HG03060 (cell line): ENCODE measurements at regions not wholly inside any gene's neighbourhood (a gene's known extent, or its start where the extent isn't known, plus 50 kb on each side); places are given as distances from the start of the nearest gene placed in this dataset.

Experiments
- ATAC-seq: cut with Tn5 transposase; IDR thresholded peaks from one replicate; pipeline ENCODE4 v1.9.1; 2021; ENCODE audit warnings: low read depth, moderate number of reproducible peaks; ENCODE audit not compliant: unreplicated experiment

DNA sequence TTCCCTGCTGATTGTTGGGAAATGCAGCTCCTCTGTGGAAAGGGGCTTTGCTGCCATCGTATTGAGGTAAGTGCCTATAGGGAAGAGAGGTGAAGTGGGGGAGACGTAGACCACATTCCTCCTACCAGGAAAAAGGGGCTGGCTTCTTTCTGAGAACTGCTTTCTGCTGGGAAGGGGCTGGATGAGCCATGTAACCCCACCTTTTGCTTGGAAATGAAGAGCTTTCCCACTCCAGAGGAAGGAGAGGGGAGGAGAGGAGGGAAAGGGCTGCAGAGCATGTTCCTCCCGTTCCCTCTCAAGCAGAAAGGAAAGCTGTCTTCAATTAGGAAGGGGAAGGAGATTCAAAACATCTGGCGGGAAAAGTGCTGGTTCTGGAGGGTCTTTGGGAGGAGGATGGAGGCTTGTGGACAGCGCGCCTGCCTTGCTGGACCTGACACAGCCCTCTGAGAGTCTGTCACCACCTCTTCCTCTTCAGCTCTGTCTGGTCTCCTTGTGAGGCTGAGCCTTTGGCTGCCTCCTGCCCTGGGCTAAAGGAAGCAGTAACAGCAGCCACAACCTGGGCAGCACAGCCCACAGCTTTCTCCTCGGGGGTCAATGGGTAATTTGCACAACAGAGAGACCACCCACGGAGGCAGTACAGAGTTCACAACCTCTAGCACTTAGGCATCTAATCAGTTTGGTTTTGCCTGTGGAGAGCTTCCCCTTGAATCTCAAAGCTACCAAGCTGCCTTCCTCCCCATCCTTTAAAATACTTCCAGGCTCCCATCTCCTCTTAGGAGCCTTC, 410.0 kb upstream of the TNP1 start:
- ATAC-seq = no peak

DNA sequence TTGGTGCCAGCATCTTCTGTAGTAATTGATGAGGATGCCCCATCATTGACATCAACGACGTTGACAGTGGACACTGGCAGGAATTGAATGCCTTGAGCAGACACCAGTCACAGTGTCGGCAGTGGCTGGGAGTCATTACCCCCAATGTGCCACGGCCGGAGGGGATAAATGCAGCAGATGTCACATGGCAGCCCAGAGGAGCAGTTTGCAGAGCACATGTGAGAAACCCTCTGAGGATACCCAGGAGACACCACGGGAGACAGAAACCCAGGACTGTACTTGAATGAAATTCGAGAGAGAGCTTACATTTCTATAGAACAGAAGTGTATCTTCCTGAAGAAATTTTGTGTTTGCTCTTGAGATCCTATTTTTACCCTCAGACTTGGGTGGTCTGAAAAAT, 409.1 kb upstream of the TNP1 start:
- no peak for ATAC-seq

DNA sequence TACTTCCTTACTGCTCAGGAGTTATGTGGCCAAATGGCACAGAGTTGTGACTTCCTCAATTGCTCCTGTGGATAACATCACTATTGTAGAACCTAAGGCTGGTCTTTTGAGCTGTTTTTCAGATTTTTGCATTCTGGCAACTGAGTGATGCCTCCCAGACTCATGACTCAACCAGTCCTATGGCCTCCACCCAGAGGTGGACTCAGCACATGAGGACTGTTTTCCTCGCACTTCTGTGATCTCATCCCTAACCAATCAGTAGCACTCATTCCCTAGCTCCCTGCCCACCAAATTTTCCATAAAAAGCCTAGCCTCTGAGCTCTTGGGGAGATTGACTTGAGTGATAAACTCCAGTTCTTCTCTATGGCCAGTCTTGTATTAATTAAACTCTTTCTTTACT, 407.9 kb upstream of the TNP1 start:
- no peak for ATAC-seq

DNA sequence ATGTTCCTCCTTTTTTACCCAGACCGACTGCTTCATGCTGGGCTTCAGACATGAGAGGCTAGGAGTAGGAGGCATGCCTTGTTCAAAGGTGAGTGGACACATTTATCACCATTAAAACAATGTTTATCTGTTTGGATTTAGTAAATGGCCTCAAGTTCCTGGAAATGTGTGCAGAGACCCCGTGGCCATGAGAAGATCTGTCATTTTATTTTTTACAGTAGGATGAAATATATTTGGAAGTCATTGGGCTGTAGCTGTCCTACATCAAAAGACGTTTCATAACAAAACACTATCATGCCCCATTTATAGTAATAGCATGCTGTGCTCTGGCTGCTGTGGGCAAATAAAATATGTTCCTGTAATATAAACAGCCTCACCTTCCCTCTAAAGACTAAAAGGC, 403.9 kb upstream of the TNP1 start:
- ATAC-seq = no peak

DNA sequence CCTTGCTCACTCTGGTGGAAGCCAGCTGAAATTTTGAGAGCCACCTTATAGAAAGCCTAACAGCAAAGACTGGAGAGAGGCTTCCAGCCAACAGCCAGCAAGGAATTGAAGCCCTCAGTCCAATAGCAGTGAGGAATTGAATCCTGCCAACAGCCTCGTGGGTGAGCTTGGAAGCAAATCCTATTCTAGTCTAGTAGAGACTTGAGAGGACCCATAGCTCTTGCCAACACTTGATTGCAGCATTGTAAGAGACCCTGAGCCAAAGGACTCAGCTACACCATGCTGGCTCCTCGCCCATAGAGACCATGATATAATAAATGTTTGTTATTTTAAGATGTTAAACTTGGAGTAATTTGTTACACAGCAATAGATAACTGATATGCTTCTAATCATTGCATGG, 403.0 kb upstream of the TNP1 start:
- no peak for ATAC-seq

DNA sequence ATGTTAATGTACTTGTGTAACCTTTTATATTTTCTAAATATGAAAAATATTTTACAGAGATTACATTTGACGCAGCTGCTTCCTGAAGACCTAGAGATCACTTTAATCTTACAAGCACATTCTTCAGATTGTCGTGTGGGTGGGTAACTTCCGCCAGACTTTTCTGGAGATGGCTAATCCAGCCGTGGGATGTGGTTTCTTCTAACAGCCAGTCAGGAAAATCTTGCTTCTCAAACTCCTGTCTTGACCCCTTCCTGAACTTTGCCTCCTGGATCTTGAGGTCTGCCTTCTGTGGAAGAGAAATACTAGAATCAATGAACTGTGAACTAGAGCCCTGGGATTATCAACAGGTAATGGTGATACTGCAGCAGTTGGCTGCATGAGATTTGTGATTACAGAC, 401.6 kb upstream of the TNP1 start:
- no peak for ATAC-seq

DNA sequence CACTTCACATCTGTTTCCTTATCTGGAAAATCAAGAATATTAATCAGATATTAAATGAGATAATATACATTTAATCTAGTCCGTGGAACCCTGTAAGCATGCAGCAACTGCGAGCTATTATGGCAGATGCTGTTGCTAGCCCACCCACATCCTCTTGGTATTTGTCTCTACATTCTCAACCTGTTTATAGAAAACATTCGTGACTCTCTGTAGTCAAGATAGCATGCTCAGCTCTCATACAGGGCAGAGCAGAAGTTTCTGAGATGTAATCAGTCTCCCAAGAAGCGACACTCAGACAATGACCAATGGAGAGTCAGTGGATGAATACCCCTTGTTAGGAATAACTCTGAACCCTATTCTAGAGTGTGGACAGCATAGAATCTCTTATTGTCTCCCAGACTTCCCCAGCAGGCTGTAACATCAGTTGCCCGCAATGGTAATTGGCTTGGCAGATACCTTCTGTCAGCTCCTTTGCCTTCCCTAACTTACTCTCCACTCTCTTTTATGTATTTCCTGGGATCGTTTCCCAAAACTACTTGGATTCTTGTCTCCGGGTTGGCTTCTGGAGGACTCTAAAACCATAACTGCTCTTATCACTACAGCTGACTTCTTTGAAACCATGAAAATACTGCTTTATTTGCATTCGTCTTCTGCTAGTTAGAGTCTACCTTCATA, 400.7 kb upstream of the TNP1 start:
- no peak for ATAC-seq

DNA sequence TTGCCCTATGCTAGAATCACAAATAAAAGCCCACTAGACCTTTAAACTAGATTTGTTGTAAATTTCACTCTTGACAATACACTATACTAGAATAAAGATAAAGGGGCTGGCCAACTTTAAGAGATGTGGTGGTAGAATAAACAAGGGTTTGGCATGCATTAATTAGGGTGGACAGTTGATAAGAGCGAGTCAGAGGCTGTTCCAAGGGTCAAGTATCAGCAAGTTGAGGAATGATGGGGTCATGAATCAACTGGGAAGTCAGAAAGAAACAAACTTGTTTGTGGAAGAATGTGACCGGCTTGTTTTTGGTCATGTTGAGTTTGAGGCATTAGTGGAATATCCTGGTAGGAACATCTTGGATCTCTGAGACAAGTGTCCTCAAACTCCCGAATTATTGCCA, 398.3 kb upstream of the TNP1 start:
- no peak for ATAC-seq

DNA sequence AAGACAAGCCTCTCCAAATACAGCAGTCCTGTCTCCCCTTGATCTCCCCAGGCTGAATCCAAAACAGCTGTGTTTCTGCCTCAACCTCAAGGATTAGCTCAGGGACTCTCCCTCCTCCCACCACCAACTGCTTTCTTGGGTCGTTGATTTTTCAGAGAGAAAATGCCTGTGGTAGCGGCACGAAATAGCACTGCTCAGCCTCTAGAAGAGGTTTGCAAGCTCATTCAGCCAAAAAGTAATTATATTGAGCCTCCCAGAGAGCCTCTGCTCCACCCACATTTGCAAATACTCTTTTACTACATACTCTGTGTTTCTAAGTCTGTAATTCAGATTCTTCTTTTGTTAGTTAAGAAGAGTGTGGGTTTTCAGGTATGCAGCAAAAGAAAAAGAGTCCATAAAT, 396.4 kb upstream of the TNP1 start:
- ATAC-seq = no peak

DNA sequence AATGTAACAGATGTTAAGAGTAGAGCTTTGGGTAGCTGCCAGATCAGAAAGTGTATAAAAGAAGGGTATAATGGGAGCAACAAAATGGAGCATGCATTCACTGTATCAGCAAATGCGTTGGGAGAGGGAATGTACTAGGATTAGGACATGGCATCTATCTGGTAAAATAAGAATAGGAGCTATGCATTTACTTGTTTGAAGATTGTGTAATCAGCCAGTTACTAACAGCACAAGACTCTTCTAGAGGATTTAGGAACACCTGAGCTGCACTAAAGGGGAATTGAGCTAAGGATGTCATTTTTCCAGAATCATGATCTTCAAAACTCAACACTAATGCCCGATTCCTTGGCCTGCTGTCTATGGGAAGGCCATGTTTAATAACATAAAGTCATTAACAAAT, 394.2 kb upstream of the TNP1 start:
- ATAC-seq = no peak

DNA sequence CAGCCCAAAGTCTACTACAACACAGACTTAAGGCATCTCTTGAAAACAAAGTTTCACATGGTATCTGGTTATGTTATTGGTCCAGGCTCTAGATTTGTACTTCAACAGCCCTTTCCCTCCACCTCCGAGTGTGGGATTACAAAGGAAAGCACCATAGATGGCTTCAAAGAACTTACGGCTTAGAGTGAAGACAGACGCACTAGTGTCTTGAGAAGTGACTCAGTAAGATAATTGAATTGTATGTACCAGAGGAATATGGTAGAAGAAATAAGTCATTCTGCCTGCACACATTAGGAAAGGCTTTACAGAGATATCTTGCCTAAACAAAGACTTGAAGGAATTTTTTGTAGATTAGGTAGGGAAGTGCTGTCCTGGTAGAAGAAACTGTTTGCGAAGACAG, 392.3 kb upstream of the TNP1 start:
- no peak for ATAC-seq

DNA sequence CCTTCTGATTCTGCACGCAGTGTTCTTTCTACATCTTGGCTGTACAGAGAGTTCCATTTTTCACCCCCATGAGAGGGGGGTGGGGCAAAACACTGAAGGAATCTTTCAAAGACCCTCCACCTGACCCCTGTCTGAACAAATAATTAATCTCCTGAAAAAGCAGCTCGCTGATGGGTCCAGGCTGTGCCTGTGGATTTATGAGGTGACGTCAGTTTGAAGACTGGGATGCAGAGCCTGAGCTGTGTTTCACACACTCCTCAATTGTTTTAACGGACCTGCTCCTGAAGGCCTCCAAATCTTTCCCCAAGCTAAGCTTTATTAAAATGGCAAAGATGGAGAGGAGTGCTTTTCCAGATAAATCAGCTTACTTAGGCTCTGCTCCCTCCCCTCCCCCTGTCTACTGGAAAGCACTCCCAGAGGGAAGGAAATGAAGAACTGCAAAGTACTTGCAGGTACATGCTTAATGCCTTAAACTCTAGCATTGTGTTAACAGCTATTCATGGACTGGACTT, 390.2 kb upstream of the TNP1 start:
- ATAC-seq = no peak

DNA sequence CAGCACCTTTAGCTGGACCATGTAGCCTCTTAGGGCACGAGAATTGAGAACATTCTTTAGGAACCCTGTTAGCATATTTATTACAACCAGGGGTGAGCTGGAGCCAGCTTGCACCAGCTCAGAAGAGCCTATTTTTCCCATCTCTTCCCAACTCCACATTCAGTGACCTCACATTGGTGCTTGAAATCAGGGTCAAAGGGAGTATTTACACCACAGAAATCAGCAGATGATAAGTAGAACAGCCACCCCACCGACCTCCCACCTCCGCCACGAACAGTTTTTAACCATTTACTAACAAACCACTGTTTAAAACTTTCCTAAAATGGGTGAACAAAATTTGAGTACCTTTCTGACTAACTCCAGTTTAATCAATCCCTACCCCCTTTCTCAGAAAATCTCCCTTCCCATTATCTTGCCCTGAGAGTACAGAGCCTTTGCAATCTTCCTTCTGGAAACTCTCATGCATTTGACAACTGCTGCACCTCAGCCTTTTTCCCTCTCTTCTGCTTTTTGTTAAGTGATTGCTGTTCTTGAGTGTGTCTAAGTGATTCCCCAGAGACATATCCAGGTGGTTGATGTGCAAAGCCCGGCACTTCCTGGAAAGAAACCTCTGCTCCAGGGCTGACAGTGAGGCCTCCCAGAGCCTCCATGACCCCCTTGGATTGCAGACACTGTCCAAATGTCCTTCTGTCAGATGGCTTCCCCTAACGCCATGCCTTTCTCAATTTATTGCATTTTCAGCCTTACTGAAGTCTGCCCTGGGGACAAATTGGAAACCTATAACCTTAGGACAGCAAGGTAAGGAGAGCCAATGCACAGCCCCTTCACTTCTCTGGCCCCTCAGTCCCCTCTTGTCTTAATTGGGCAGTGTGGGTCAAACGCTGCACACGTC, 389.5 kb upstream of the TNP1 start:
- ATAC-seq = no peak

DNA sequence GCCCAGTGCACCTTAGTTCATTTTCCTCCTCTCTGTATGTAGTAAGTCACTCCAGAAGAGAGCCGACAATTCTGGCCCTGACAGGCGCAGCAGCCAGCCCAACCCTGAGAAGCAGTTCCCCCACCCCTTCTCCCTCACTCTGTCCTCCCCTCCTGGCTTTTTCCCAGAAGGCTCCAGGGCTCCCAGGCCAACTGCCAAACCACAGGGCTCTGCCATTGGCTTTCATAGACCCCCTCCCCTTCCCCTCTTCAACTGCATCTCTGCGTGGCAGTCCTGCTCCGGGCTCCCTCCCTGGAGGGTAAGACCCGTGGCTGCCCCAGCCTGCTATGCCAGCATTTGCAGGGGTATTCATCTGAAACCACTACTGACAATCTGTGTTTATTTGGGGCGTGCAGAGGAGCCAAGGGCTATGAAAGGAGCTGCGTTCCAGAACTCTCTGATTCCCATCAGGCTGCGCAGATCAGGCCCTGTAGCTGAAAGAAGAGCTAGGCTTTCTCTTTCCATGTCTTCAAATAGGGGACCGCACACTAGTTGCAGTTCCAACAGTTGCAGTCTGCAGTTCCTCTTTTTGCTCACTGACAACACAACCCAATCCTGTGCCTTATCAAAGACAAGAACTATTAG, 388.6 kb upstream of the TNP1 start:
- ATAC-seq = no peak

DNA sequence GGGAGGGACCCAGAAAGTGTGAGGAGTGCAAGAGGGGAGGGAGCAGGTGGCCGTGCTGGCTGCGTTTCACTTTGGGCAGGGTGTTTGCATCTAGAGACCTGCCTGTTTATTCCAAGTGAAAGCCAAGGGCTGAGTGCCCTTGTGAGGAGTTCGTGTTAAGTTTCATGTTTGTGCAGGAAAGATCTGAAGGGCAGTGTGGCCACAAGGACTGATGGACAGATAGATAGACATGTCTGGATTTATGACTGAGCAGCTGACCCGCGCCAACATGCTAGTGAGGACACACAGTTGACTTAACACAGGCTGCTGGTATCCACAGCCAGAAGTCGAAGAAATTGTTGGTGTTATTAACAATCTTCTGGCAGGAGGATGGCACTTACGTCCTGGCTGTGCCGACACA, 387.6 kb upstream of the TNP1 start:
- no peak for ATAC-seq

DNA sequence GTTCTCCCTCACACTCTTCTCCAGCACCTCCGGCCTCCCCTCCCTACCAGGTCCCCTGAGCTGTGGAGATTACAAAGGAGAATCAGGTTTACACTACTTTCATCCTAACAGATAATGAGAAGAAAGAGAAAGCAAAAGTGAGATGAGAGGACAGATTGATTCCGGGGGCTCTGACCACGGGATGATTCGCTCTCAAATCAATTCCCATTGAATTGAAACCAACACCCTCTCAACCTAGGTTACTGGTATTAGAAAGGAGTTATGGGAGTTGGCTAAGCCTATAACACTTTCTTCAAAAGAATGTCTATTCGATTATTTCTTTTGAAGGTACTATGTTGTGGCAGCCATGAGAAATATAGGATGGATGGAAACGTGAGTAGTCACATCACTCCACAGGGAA, 386.2 kb upstream of the TNP1 start:
- no peak for ATAC-seq

DNA sequence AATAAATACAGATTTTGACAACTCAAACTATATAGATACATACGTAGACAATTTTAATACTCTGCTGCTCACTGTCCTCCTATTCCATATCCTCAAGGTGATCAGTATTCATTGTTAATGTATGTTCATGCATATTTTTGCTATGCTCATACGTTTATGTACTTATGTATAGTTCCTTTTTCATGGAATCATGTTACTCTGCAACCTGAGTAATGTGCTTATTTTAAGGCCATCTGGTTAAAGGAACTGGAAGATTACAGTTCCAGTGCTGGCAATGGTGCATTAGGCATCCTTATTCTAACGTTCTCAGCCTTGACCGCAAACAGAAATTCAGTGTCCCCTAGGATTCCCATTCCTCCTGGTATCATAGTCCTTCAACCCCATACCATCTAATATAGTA, 385.0 kb upstream of the TNP1 start:
- no peak for ATAC-seq

DNA sequence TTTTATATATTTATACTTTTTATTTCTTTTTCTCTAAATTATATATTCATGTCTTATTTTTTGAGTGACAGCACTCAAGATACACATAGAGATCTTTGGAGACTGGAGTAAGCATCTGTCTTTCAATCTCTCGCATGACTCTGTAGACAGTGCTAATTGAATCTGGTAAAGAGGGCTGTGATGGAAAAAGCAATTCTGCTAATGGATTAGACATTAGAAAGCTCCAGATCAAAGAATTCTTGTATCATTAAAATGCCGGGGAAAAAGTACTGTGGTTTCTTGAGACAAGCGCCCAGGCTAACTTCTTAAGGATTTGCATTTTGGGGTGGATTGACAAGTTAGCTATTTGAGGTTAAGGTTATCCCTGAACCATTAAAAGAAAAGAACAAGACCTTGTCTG, 383.1 kb upstream of the TNP1 start:
- ATAC-seq = no peak

DNA sequence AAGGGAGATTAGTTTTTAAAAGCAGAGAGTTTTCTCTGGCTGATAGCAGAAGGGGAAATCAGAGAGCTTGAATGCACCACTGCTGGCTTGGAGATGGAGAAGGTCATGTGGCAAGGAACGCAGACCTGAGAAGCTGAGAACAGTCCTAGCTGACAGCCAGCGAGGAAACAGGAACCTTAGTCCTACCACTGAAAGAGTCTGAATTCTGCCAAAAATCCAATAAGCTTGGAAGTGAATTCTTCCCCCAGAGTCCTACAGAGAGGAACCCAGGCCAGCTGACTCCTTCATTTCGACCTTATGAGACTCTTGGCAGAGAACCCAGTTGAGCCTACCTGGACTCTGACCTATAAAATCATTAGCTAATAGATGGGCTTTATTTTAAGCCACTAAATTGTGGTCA, 371.9 kb upstream of the TNP1 start:
- ATAC-seq = no peak

DNA sequence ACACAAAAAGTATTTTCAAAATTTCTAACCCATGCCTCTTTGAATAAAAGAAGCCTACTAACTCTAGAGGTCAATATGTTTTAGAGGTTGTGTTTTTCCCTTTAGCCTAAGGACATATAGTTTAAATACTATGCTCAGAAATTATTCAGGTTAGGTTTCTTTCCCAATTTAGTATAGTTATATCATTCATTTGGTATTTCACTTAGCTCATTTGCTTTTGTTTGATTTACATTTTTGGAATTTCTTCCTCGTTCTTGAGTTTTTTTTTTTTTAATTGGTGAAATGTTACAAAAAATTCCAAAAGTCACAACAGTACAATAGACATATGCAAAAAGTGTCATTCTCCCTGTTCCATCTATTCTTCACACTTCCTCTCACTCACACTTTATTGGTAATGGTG, 371.3 kb upstream of the TNP1 start:
- ATAC-seq = no peak

DNA sequence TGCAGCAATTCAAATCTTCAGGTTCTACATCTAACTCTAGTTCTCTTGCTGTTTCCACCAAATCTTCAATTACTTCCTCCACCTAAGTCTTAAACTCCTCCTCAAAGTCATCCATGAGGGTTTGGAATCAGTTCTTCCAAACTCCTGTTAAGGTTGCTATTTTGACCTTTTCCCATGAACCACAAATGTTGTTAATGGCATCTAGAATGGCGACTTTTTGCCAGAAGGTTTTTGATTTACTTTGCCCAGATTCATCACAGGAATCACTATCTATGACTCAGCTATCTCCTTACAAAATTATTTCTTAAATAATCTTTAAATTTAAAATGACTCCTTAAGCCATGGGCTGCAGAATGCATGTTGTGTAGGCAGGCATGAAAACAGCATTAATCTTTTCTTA, 368.9 kb upstream of the TNP1 start:
- no peak for ATAC-seq
